ENCODE measurements at regions not wholly inside any gene's neighbourhood (a gene's known extent, or its start where the extent isn't known, plus 50 kb on each side); places are given as distances from the start of the nearest gene placed in this dataset.
"Not testable (repeated sequence)": the region's sequence is repeated elsewhere in the genome, so short reads cannot be mapped to it uniquely, and the experiment has no call there.

GRCh38 chr9:109652112-109652511, 127.9 kb upstream of the PALM2AKAP2 start:
- no peak overlapping the region for H3K4me3 ChIP-seq
- H3K27ac ChIP-seq, result no peak overlapping the region

- Histone ChIP-seq H3K27ac (no peak overlapping the region), H3K4me3 (no peak overlapping the region)
These were observed 127.0 kb upstream of the PALM2AKAP2 start for GRCh38 chr9:109652971-109653370.

- H3K27ac ChIP-seq, result no peak overlapping the region
- H3K4me3 ChIP-seq, result no peak overlapping the region
These were observed 126.5 kb upstream of the PALM2AKAP2 start for GRCh38 chr9:109653470-109653869.

- not testable (repeated sequence) for H3K4me3 ChIP-seq, H3K27ac ChIP-seq
These were observed 116.0 kb upstream of the PALM2AKAP2 start for GRCh38 chr9:109663978-109664377.

GRCh38 chr9:109665736-109666135, 114.3 kb upstream of the PALM2AKAP2 start:
- H3K27ac ChIP-seq, H3K4me3 ChIP-seq: not testable (repeated sequence)

GRCh38 chr9:109681301-109681700, 98.7 kb upstream of the PALM2AKAP2 start:
- H3K4me3 ChIP-seq, result no peak overlapping the region
- H3K27ac ChIP-seq, result no peak overlapping the region

GRCh38 chr9:109682227-109682626, 97.8 kb upstream of the PALM2AKAP2 start:
- no peak overlapping the region for H3K27ac ChIP-seq

GRCh38 chr9:109683521-109683920, 96.5 kb upstream of the PALM2AKAP2 start:
- no peak overlapping the region for H3K4me3 ChIP-seq
- no peak overlapping the region for H3K27ac ChIP-seq

More at GRCh38 chr9:109682227-109682626, 97.8 kb upstream of the PALM2AKAP2 start:
- no peak overlapping the region for H3K4me3 ChIP-seq

- Histone ChIP-seq H3K4me3 (no peak overlapping the region), H3K27ac (no peak overlapping the region)
These were observed 90.3 kb upstream of the PALM2AKAP2 start for GRCh38 chr9:109689701-109690100.

GRCh38 chr9:109699019-109699418, 81.0 kb upstream of the PALM2AKAP2 start:
- Histone ChIP-seq H3K4me3 (no peak overlapping the region), H3K27ac (no peak overlapping the region)

- Histone ChIP-seq H3K27ac (no peak overlapping the region), H3K4me3 (no peak overlapping the region)
These were observed 75.5 kb upstream of the PALM2AKAP2 start for GRCh38 chr9:109704546-109704945.

- no peak overlapping the region for H3K27ac ChIP-seq
- H3K4me3 ChIP-seq, result no peak overlapping the region
These were observed 74.5 kb upstream of the PALM2AKAP2 start for GRCh38 chr9:109705515-109705914.

GRCh38 chr9:109707355-109707754, 72.6 kb upstream of the PALM2AKAP2 start:
- H3K27ac ChIP-seq, result no peak overlapping the region
- H3K4me3 ChIP-seq, result no peak overlapping the region

GRCh38 chr9:109708451-109708945, 71.5 kb upstream of the PALM2AKAP2 start:
- H3K4me3 ChIP-seq, result no peak overlapping the region
- H3K27ac ChIP-seq, result no peak overlapping the region

- Histone ChIP-seq H3K27ac (no peak overlapping the region), H3K4me3 (no peak overlapping the region)
These were observed 70.1 kb upstream of the PALM2AKAP2 start for GRCh38 chr9:109709866-109710265.

GRCh38 chr9:109710830-109711229, 69.2 kb upstream of the PALM2AKAP2 start:
- Histone ChIP-seq H3K4me3 (no peak overlapping the region), H3K27ac (no peak overlapping the region)

- H3K27ac ChIP-seq, result no peak overlapping the region
- H3K4me3 ChIP-seq, result no peak overlapping the region
These were observed 64.7 kb upstream of the PALM2AKAP2 start for GRCh38 chr9:109715344-109715743.

- Histone ChIP-seq H3K27ac (no peak overlapping the region), H3K4me3 (no peak overlapping the region)
These were observed 63.4 kb upstream of the PALM2AKAP2 start for GRCh38 chr9:109716631-109717030.

GRCh38 chr9:109717342-109717741, 62.7 kb upstream of the PALM2AKAP2 start:
- Histone ChIP-seq H3K4me3 (no peak overlapping the region), H3K27ac (no peak overlapping the region)

- no peak overlapping the region for H3K27ac ChIP-seq
- no peak overlapping the region for H3K4me3 ChIP-seq
These were observed 61.1 kb upstream of the PALM2AKAP2 start for GRCh38 chr9:109718861-109719260.

GRCh38 chr9:109721001-109721400, 59.0 kb upstream of the PALM2AKAP2 start:
- Histone ChIP-seq H3K4me3 (no peak overlapping the region), H3K27ac (no peak overlapping the region)

- no peak overlapping the region for H3K4me3 ChIP-seq
- H3K27ac ChIP-seq, result no peak overlapping the region
These were observed 58.0 kb upstream of the PALM2AKAP2 start for GRCh38 chr9:109722007-109722406.
